GM18873 (cell line): ENCODE measurements at regions not wholly inside any gene's neighbourhood (a gene's known extent, or its start where the extent isn't known, plus 50 kb on each side); places are given as distances from the start of the nearest gene placed in this dataset.
"Not testable (repeated sequence)": the region's sequence is repeated elsewhere in the genome, so short reads cannot be mapped to it uniquely, and the experiment has no call there.

Experiments used
- ATAC-seq: cut with Tn5 transposase; IDR thresholded peaks from one replicate; pipeline ENCODE4 v1.9.1; 2021; ENCODE audit warnings: mild to moderate bottlenecking, moderate library complexity, moderate number of reproducible peaks; ENCODE audit not compliant: unreplicated experiment, low FRiP score

DNA sequence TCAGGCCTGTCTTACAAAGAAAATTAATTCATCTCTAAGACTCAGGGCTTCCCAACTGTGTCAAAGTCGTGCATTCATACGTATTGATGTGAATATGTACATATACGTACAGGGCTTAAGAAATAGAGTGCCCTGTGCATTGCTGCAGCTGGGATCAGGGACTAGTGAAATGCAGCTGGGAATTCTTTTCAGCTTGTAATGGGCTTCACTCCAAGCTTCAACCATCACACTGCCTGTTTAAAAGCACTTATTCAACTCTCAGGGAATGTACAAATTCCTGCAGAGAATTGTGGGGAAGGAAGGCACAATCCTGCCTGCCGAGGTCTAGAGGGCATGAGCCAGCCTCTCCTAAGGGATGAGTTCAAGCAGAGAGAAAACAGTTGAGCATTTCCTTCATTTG, 59.6 kb upstream of the MAN2A1 start:
- no peak for ATAC-seq

DNA sequence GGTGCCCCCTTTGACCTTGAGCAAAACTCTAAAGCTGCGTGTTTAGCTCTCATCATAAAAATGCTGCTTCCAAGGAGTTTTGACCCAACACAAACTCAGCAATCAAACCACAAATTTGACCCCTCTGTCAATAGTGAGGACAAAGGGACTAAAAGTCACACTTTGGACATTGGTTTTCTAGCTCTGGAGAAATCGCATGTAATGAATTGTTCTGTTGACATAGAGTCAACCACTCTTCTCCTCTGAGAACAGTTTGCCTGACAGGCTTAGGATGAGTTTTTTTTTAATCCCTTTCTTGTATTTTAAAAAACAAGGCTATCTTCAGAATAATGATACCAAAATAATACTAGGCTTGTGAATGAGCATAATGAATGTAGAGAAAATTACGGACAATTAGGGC, 61.1 kb upstream of the MAN2A1 start:
- no peak for ATAC-seq

DNA sequence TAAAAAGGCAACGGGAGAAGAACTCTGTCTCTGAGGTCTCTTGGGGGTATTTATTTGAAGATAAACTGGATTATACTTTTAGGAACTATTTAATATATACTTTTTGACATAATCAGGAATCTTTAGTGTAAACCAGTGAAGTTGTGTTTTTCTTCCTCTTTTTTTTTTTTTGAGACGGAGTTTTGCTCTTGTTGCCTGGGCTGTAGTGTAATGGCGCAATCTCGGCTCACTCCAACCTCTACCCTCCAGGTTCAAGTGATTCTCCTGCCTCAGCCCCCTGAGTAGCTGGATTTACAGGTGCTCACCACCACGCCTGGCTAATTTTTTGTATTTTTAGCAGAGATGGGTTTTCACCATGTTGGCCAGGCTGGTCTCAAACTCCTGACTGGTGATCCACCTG, 68.5 kb upstream of the MAN2A1 start:
- not testable (repeated sequence) for ATAC-seq

DNA sequence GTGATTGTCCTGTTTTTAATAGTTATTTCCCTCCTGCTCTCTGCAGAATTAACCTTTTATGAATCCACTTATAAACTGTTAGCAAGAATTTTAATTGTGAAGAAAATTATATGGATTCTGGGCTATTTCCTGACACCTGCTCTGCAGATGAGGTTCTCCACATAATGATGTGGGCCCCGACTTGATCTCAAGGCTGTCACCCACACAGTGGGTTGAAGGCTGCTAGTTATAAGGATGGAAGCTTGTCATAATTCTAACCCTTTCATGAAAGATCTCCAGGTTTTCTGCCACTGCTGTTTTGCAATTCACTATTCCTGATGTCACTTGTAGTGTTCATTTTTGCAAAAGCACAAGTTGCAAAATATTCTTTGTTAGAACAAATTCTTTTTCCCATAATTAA, 69.1 kb upstream of the MAN2A1 start:
- ATAC-seq: no peak

DNA sequence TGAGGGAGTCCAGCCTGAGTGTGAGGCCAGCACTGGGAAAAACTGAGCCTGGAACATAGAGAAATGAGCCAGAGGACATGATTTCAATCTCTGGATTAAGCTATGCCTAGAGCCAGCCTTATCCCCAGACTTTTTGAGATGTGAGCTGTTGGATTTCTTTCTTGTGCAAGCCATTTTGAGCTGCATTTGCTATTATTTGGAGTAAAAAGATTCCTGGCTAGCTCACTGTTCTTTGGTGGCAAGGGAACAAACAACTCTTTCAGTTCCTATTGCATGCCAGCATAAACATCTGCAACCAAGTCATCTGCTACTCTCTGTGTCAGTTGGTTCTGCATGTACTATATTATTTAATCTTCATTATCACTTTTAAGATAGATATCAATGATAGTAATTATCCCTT, 70.1 kb upstream of the MAN2A1 start:
- no peak for ATAC-seq

DNA sequence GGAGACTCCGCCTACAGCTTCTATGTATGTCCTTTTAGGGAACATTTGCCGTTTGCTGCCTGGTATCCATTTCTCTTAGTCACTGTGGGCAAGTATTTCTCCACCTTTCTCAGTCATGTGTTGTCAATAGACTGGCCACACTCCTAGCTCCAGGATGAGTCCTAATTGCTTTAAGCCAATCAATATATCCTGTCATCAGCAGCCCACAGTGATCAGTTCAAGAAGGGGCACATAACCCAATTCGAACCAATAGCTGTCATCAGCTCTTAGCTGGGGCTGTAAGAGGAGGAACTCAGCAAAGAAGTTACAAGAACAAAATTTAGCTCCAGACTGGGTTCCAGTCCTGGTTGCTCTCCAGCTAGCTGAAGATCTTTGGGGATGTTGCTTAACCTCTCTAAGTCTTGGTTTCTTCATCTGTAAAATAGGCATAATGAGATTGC, 70.7 kb upstream of the MAN2A1 start:
- no peak for ATAC-seq

DNA sequence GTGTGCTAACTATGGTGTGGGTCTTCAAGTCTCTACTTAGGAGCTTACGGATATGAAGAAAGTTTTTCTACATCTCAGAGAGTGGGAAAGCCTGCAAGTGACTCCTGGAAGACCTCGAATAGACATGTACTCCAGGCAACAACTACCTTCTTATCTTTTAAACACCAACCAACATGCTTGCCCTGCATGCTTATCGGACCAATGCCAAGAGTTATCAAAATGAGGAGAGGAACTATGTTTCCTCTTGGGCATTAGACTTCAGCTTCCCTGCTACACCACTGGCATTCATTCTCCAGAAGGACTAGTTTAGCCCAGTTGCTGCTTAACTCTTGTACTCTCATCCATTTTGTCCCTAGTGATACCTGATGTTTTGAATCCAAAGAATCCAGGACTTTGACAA, 74.7 kb upstream of the MAN2A1 start:
- no peak for ATAC-seq

DNA sequence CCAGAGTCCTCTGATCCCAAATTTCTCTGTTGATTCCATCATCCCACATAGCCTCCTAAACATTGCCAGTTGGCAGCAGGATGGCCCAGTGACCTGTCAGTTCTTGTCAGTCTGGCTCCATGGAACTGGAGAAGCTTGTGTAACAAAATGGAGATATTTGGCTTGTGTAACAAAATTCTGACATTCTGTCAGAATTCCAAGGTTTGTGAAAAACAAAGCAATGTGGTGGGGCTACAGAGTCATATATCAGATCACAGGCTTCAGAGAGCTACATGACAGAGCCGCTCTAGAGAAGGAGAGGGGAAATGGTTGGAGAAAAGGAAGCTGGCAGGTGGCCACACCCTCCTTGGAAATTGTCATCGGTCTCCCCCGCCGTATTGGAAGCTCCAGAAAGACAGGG, 75.4 kb upstream of the MAN2A1 start:
- ATAC-seq: no peak

DNA sequence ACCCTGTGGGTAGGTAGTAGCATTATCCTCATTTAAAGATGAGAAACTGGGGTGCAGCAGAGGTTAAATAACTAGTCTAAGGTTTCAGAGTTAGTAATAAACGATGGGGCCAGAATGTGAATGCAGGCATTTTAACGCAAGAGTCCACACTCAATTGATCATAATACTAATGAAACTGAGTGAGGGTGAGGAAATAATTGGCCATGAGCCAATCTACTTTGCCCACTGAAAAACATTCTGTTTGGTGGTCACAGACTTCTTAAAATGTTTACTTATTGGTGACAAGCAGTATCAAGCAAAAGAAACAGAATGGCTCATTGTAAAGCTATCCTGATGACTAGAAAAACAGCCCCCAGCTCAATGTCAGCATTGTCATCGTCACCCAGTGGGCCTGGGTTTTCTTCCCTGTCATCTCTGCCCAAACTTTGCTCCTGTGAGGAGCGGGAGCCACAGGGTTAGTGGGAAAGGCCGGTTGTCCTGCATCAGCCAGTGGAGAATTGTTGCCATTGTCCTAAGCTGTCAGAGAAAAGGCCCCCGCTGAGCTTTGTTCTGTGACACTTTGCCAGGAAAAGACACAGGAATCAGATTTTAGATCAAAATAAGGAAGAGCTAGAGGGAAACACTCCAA, 77.3 kb upstream of the MAN2A1 start:
- ATAC-seq: no peak

DNA sequence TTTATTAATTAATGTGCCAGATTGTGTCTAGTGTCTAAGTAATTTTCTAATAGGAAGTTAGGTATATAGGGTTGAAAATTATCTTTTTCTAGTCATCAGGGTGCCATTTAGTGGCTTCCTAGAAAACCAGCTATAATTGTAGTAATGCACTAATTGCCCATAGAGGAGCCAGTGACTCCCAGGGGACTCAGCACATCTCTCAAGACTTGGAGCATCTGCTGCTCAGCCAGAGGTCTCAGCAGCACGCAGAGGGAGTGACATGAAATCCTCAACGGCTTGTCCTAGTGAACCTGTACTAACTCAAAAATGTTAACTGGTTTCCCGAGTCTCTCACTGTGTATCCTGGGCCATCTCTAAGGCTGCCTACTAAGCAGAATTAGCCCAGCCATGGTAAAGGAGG, 78.2 kb upstream of the MAN2A1 start:
- ATAC-seq: no peak

DNA sequence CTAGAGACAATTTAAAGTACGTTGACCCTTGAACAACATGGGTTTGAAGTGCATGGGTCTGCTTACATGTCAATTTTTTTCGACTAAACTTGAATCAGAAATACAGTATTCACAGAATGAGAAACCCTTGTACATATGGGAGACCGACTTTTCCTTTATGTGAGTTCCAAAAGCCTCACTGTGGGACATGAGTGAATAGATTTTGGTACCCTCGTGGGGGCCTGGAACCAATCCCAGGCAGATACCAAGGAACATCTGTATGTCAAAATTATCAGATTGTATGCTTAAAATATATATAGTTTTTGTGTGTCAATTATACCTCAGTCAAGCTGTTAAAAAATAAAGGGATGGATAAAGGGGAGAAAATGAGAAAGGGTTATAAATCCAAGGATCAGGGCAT, 78.7 kb upstream of the MAN2A1 start:
- no peak for ATAC-seq

DNA sequence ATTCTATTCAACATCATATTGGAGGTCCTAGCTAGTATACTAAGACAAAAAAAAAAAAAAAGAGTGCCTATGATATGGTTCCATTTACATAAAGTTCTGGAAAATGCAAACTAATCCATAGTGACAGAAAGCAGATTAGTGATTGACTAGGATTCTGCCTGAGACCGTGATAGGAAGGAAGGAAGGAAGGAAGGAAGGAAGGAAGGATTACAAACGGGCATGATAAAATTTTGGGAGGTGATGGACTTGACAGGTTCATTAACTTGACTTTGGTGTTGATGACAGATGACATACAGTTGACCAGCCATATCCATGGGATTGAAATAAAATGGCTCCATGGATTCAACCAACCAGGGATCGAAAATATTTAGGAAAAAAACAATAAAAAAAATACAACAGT, 79.1 kb upstream of the MAN2A1 start:
- ATAC-seq: no peak

DNA sequence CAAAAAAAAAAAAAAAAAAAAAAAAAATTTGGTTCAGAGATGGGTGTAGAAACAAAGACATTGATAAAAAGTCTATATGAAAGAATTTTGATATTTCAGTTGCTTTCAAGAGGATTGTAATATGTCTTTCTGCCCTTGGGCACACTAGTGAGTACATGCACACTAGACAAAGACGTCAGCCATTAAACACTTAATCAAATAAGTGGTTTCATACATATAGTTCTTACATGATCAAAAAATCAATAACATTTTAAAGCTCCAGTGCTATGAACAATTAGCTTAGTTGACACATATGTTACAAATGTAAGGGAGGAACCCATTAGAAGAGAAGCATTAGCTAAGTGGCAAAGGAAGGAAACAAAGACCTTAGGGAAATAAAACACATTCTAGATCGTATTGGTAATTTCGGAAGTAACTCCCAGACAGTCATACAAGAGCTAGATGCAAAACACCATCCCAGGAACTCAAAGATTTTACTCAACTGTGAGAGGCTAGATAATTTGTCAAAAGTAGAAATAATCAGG, 84.5 kb upstream of the MAN2A1 start:
- no peak for ATAC-seq

DNA sequence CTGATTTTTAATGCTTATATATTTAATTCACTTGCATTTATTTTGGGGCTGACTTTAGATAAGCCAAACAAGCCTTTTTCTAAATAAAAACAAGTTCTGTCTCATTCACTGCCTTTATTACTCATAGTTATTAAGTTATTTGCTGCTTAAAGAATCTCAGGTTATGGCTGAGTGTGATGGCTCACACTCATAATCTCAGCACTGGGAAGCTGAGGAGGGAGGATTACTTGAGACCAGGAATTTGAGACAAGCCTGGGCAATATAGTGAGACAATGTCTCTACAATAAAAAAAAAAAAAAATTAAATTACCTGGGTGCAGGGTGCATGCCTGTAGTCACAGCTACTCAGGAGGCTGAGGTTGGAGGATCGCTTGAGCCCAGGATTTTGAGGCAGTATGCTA, 85.0 kb upstream of the MAN2A1 start:
- no peak for ATAC-seq

DNA sequence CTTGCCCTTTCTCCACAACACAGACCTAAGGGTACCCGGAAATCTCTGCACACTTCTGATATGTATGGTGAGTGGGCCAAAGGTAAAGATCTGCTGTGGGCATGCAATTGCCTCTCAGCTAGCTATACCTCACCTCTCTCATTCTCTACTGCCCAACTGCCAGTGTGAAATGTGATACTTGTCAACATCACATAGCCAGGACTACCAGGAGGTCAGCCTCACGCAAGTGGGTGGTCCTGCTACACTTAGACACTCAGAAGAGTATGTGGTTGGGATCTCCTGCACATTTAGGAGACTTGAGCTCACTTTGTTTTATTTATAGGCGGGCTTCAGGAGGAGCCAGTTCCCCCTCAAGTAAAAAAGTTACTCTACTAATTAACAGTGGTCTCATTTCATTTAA, 88.0 kb upstream of the MAN2A1 start:
- no peak for ATAC-seq

DNA sequence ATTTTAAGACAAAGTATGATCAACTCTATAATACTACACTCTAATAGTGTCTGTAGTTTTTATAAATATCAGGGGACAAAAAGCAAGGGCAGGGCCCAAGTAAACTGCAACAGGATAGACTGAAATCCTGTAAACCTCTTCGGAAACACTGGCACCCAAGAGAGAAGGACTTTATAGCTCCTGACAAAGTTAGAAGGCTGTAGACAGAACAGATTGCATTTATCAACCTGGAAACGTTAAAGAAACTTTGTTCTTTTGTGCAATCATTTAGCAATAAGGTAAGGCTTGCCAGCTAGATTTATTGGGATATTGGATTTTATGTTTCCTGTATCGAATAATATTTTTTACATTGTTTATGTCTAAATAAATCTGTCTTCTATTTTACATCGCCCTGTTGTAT, 91.8 kb upstream of the MAN2A1 start:
- no peak for ATAC-seq

DNA sequence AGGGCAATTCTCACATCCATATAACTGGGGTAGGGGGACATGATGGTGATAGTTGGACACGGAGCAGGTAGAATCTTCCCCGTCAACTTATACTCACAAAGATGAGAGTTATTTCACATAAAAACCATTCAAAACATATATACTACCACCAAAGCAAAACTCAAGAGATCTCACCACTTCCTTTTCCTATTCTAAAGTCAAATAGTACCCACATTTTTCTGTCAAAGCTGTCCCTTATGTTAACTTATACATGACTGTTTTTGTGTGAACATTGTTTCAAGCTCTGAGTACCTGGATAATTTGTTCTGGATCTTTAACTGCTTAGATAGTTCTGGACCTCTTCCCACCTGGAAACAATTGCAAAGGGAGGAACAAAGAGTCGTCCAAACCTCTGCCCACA, 95.5 kb upstream of the MAN2A1 start:
- no peak for ATAC-seq

DNA sequence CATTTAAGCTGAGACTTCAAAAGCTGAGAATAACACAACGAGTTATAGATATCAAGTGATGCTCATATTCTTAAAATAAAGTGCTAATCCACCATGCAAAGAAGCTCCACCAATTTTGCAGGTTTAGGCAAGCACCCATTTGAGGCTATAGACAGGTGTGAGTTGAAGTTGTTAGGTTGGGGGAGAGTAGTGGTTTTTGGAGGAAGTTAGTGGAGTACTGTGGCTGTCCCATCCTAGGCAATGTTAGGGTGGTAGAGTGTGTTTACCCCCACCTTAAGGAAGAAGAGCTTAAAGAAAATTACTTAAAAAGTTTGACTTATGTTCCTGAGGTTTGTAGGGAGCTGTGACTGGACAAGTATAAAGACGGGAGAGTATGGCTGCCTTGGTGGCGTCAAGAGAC, 98.9 kb upstream of the MAN2A1 start:
- no peak for ATAC-seq

DNA sequence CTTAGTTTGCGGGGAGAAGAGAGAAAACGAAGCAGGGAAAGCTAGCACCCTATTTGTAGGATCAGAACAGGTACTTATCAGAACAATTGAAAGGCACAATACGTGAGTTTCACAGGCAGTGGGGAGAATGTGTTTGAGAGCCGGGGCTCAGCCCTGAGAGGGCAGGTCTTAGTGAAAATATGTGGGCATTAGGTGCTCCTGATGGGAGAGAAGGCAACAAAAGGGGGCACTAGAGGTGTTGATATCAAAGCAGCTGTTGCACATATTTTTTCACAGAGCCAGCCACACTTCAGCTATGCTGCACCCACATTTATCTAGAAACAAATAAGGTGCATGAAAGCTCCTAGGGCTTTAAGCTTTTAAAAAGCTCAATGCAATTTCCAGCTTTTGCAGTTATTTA, 99.7 kb upstream of the MAN2A1 start:
- no peak for ATAC-seq

DNA sequence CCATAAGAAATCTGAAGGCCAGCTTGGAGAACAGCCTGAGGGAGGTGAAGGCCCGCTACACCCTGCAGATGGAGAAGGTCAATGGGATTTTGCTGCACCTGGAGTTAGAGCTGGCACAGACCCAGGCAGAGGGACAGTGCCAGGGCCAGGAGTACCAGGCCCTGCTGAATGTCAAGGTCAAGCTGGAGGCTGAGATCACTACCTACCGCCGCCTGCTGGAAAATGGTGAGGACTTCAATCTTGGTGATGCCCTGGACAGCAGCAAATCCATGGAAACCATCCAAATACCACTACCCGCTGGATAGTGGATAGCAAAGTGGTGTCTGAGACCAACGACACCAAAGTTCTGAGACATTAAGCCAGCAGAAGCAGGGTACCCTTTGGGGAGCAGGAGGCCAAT, 100.5 kb upstream of the MAN2A1 start:
- no peak for ATAC-seq

DNA sequence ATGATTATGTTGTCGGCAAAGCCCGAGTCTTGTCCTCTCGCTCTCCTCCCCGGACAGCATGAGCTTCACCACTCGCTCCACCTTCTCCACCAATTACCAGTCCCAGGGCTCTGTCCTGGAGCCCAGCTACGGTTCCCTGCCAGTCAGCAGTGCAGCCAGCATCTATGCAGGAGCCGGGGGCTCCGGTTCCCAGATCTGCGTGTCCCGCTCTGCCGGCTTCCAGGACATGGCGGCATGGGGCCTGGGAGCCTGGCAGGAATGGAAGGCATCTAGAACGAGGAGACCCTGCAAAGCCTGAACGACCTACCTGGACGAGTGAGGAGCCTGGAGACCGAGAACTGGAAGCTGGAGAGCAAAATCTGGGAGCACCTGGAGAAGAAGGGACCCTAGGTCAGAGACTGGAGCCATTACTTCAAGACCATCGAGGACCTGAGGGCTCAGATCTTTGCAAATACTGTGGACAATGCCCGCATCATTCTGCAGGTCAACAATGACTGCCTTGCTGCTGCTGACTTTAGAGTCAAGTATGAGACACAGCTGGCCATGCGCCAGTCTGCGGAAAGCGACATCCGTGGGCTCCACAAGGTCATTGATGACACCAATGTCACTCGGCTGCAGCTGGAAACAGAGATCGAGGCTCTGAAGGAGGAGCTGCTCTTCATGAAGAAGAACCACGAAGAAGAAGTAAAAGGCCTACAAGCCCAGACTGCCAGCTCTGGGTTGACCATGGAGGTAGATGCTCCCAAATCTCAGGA, 101.3 kb upstream of the MAN2A1 start:
- no peak for ATAC-seq

DNA sequence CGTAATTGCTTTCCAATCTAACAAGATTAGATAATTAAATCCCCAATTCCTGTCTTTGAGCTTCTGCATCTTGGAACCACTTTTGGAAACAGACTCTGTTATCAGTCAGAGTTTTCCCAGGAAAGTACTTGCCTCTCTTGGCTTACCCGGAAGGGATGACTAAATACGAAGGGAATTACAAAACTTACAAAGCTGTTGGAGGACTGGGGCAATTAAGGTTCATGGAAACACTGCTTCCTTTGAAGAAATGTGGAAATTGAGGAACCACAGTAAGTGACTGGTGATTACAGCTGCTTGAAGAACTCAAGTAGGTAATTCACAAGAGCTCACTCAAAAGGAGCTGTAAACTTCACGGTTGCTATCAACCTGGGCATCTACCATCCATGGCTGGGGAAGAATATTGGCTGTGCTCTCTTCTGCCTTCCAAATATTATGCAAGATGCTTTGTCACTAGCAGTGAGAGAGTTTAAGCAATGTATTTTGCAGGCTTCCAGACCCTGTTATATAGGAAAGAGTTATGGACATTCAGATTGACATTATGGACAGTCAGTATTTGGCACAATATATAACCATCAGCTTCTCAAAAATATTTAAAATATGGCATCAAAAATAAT, 104.6 kb upstream of the MAN2A1 start:
- no peak for ATAC-seq
